GM13977 (cell line): ENCODE measurements at regions not wholly inside any gene's neighbourhood (a gene's known extent, or its start where the extent isn't known, plus 50 kb on each side); places are given as distances from the start of the nearest gene placed in this dataset.
"Not testable (repeated sequence)": the region's sequence is repeated elsewhere in the genome, so short reads cannot be mapped to it uniquely, and the experiment has no call there.

Source experiments
- DNase-seq: peaks from one replicate; pipeline ENCODE4 v3.0.0; 2012; ENCODE audit warnings: low spot score
- CTCF ChIP-seq: IDR thresholded peaks from 2 replicates; pipeline ENCODE4 v1.5.1; 2012; ENCODE audit warnings: mild to moderate bottlenecking, control low read depth; ENCODE audit not compliant: insufficient read depth; ENCODE audit errors: extremely low read depth, missing control alignments
- in situ Hi-C: fragments of 300-500 bp; cut with MboI; formaldehyde crosslinking; loops from one replicate; pipeline ENCODE4 v1.12.0; 2022; ENCODE audit warnings: low sequenced_read_pairs, low pct_unique_long_range_greater_than_20kb, mixed read lengths, inconsistent platforms; ENCODE audit not compliant: unreplicated experiment

- TF ChIP-seq CTCF = no peak
- in situ Hi-C loops = no loop called here
- no peak for DNase-seq
These were observed 417.2 kb upstream of the PBX1 start for GRCh38 chr1:164141797-164142196.

DNA sequence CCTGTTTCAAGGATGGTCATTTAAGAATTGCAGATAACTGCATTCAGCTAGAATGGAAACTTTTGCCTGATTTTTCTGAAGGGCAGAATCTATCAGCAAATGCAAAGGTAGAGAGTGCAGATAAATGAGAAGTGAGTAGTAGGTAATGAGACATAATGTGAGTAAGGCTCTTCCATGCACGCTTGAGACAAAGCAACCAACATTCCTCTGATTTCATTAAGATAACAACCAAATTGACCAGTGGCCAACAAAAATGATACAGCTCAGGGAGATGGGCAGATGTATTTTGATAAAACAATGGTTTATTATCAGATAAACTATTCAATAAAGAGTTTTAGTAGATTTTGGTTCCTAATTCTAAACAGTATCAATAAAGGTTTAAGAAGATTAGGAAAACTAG, 404.4 kb upstream of the PBX1 start:
- no peak for DNase-seq
- in situ Hi-C loops = no loop called here
- no peak for TF ChIP-seq CTCF

DNA sequence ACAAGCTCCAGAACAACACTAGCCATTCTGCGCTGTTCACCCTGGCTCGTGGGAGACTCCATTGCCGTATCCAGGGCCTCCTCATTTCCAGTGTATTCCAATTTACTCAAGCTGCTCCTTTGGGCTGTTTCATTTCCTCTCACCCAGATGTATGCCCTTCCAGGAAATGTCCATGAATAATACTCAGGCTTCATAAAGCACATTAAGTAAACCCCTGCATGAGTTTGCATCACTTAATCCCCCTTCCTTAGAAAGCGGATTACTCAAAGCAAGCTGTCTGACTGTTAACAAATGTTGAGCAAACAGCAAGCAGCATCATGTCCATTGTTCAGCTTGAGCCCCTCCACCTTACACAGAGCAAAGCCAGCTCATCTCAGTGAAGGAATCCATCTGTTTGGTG, 403.6 kb upstream of the PBX1 start:
- no peak for DNase-seq
- TF ChIP-seq CTCF = no peak
- in situ Hi-C loops = no loop called here

DNA sequence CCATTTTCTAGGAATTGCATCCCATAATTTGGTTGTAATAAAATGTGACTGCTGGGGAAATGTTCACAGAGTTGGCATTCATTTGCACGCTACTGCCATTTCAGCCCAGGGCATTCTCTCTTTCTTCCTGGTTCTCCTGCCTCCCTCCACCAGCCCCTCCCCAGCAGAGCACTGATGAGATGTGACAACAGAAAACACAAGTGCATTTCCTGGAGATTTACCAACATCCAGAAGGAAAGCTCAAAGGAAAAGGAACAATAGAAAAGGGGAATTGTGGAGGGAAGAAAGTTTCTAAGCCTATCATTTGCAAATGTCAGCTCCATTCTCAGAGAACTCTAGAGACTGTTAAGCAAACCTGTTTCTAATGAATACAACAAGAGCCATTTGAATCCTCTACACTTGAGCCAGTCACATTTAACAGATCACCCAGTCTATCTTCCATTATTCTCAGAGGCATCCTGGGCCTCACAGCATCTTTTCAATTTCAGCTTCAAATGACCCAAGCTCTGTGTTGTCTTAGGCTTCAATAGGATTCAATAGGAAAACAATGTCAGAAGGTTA, 395.6 kb upstream of the PBX1 start:
- in situ Hi-C loops = no loop called here
- no peak for TF ChIP-seq CTCF

DNA sequence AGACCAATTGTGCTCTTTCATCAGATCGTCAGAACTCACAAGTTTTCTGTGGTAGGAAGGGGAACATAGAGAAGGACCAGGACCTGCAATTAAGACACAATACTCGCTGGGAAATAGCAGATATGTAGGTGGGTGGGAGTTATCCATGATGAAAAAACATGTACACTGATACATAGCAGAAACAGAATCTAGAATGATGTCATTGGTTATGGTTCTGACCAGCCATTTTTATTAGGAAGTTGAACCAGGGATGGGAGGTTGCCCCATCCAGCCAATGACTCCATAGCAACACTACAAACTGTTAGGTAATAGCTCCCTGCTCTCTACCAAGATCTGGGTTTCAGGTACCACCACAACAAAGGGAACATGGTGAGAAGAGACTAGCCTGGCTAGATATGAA, 393.5 kb upstream of the PBX1 start:
- in situ Hi-C loops = no loop called here
- no peak for DNase-seq
- TF ChIP-seq CTCF = no peak

More for the DNA sequence above, 395.6 kb upstream of the PBX1 start:
- DNase-seq = no peak

DNA sequence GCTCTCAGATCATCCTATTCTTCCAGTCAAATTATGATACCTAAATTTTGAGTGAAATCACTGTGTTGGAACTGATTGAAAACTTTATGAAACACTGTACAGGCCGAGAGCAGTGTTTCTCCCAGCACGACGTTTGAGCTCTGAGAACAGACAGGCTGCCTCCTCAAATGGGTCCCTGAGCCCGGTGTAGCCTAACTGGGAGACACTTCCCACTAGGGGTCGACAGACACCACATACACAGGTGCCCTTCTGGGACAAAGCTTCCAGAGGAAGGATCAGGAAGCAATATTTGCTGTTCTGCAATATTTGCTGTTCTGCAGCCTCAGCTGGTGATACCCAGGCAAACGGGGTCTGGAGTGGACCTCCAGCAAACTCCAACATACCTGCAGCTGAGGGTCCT, 392.5 kb upstream of the PBX1 start:
- in situ Hi-C loops, DNase-seq: not testable (repeated sequence)

DNA sequence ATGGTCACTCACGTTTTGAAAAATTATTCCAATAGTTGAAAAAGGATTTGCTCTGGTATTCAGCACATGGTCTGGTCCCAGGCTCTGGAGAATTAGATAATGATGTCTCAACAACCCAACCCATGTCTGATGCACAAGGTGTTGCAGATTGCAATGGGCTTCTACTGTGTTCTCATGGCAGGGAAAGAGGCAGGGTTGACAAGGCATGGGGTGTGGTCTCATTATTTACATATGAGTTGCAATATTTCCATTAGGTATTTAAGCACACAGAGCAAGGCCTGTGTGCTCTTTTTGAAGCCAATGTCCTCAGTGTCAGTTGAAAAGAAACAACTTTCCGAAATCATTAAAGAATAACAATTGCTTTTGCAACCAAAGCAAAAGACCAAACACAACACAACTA, 381.9 kb upstream of the PBX1 start:
- in situ Hi-C loops = no loop called here
- TF ChIP-seq CTCF = no peak
- no peak for DNase-seq
